IMR-90 (cell line): ENCODE measurements at regions not wholly inside any gene's neighbourhood (a gene's known extent, or its start where the extent isn't known, plus 50 kb on each side); places are given as distances from the start of the nearest gene placed in this dataset.

Source experiments
- ATAC-seq: fragments of 200-7000 bp; cut with Tn5 transposase; 2 replicates; pipeline ENCODE4 v1.9.1; 2020; ENCODE audit warnings: low read depth, mild to moderate bottlenecking, moderate library complexity
- BruUV-seq: library from RNA; stranded (reverse); fragments of 400-500 nt; replicated peaks from 2 replicates; lab custom pipeline; 2021; lab: Mats Ljungman, UMichigan
- CTCF ChIA-PET: fragments of 300-600 bp; formaldehyde crosslinking; extraction: SDS; loops from one replicate; lab custom pipeline; 2021; ENCODE audit warnings: antibody characterized with exemption; lab: Yijun Ruan, JAX
- POLR2A ChIA-PET: fragments of 300-600 bp; sonication (Branson Sonifier 250); formaldehyde crosslinking; loops from one replicate; lab custom pipeline; 2022; ENCODE audit warnings: antibody characterized with exemption; ENCODE audit not compliant: unreplicated experiment; lab: Charles Lee
- DNase-seq: peaks from one replicate; pipeline ENCODE4 v3.0.0; 2013
- H2AFZ ChIP-seq: replicated peaks from 2 replicates; pipeline ENCODE3; 2013; ENCODE audit warnings: low read length, mild to moderate bottlenecking; ENCODE audit not compliant: poor library complexity
- H2AK5ac ChIP-seq: 2 replicates; pipeline ENCODE4 v1.6.1; 2013; ENCODE audit warnings: low read depth, low read length, inconsistent platforms
- H2AK9ac ChIP-seq: replicated peaks from 2 replicates; pipeline ENCODE3; 2013; ENCODE audit warnings: mild to moderate bottlenecking, low read depth, low read length, moderate library complexity; ENCODE audit not compliant: poor library complexity
- H2BK120ac ChIP-seq: 2 replicates; pipeline ENCODE4 v1.6.1; 2013; ENCODE audit warnings: low read depth, low read length, inconsistent platforms
- H2BK15ac ChIP-seq: 3 replicates; pipeline ENCODE4 v1.6.1; 2013; ENCODE audit warnings: low read depth, low read length, inconsistent platforms
- H2BK20ac ChIP-seq: 2 replicates; pipeline ENCODE4 v1.6.1; 2013; ENCODE audit warnings: low read depth, mild to moderate bottlenecking, inconsistent platforms, low read length, moderate library complexity
- H2BK5ac ChIP-seq: 2 replicates; pipeline ENCODE4 v1.6.1; 2013; ENCODE audit warnings: mild to moderate bottlenecking, low read depth, low read length, inconsistent platforms; ENCODE audit not compliant: poor library complexity, severe bottlenecking
- H3K14ac ChIP-seq: replicated peaks from 2 replicates; pipeline ENCODE4 v1.6.1; 2013; ENCODE audit warnings: low read depth, low read length, inconsistent platforms
- H3K18ac ChIP-seq: 2 replicates; pipeline ENCODE4 v1.6.1; 2013; ENCODE audit warnings: low read depth, low read length, control low read depth
- H3K23ac ChIP-seq: 2 replicates; pipeline ENCODE4 v1.6.1; 2013; ENCODE audit warnings: low read depth, low read length, inconsistent platforms
- H3K27ac ChIP-seq: 2 replicates; pipeline ENCODE4 v1.5.1; 2013; ENCODE audit warnings: mild to moderate bottlenecking, control low read depth, low read length; ENCODE audit not compliant: insufficient read depth
- H3K27me3 ChIP-seq: 2 replicates; pipeline ENCODE4 v1.6.1; 2013; ENCODE audit warnings: low read length; ENCODE audit not compliant: control insufficient read depth, insufficient read depth
- H3K36me3 ChIP-seq: 2 replicates; pipeline ENCODE4 v1.6.1; 2013; ENCODE audit warnings: low read length, mixed read lengths; ENCODE audit not compliant: control insufficient read depth, insufficient read depth
- H3K4ac ChIP-seq: 2 replicates; pipeline ENCODE4 v1.6.1; 2013; ENCODE audit warnings: low read depth, low read length, inconsistent platforms
- H3K4me1 ChIP-seq: 2 replicates; pipeline ENCODE4 v1.6.1; 2013; ENCODE audit warnings: low read length, mixed read lengths; ENCODE audit not compliant: control insufficient read depth, insufficient read depth
- H3K4me2 ChIP-seq: 2 replicates; pipeline ENCODE4 v1.6.1; 2013; ENCODE audit warnings: low read depth, mild to moderate bottlenecking, control low read depth, low read length, moderate library complexity
- H3K4me3 ChIP-seq: 2 replicates; pipeline ENCODE4 v1.5.1; 2013; ENCODE audit warnings: low read depth, mild to moderate bottlenecking, control low read depth, low read length, moderate library complexity; ENCODE audit not compliant: insufficient read depth
- H3K56ac ChIP-seq: 2 replicates; pipeline ENCODE4 v1.6.1; 2013; ENCODE audit warnings: low read length, inconsistent platforms; ENCODE audit not compliant: insufficient read depth; ENCODE audit errors: extremely low read depth
- H3K79me1 ChIP-seq, 2 experiments: 2 replicates each; pipeline ENCODE4 v1.6.1; 2013; ENCODE audit warnings: low read length in 2 of 2, inconsistent platforms in 1 of 2, low read depth in 1 of 2
- H3K9ac ChIP-seq: 2 replicates; pipeline ENCODE4 v1.6.1; 2013; ENCODE audit warnings: low read depth, low read length, control low read depth
- H3K9me1 ChIP-seq: 2 replicates; pipeline ENCODE4 v1.6.1; 2013; ENCODE audit warnings: low read length, inconsistent platforms; ENCODE audit not compliant: insufficient read depth
- H3K9me3 ChIP-seq: 2 replicates; pipeline ENCODE4 v1.6.1; 2013; ENCODE audit warnings: low read length; ENCODE audit not compliant: control insufficient read depth, insufficient read depth
- H4K20me1 ChIP-seq: 2 replicates; pipeline ENCODE4 v1.6.1; 2013; ENCODE audit warnings: low read length, inconsistent platforms; ENCODE audit not compliant: insufficient read depth
- H4K5ac ChIP-seq: 2 replicates; pipeline ENCODE4 v1.6.1; 2013; ENCODE audit warnings: mild to moderate bottlenecking, low read depth, low read length, control low read depth
- H4K8ac ChIP-seq, 2 experiments: 2 replicates each; pipeline ENCODE4 v1.6.1; 2013; ENCODE audit warnings: low read depth in 2 of 2, low read length in 2 of 2, control low read depth in 1 of 2, inconsistent platforms in 1 of 2
- H4K91ac ChIP-seq: 2 replicates; pipeline ENCODE4 v1.6.1; 2013; ENCODE audit warnings: low read depth, low read length, inconsistent platforms; ENCODE audit not compliant: insufficient read depth
- BHLHE40 ChIP-seq: fragments of 150-350 bp; IDR thresholded peaks from 2 replicates; pipeline ENCODE4 v1.6.1; 2016; ENCODE audit warnings: mild to moderate bottlenecking, low read depth, low read length
- CEBPB ChIP-seq: IDR thresholded peaks from 2 replicates; pipeline ENCODE4 v1.6.1; 2012; ENCODE audit warnings: low read depth, low read length, improper control_type of control experiment
- CHD1 ChIP-seq: IDR thresholded peaks from 2 replicates; pipeline ENCODE4 v1.6.1; 2012; ENCODE audit warnings: low read depth, low read length, improper control_type of control experiment
- CTCF ChIP-seq: conservative IDR thresholded peaks from 2 replicates; pipeline ENCODE4 v1.5.1; 2012; ENCODE audit warnings: mild to moderate bottlenecking, low read depth, low read length, improper control_type of control experiment
- FOS ChIP-seq: fragments of 150-350 bp; IDR thresholded peaks from 2 replicates; pipeline ENCODE4 v1.6.1; 2016; ENCODE audit warnings: low read depth, low read length
- MAFK ChIP-seq: IDR thresholded peaks from 2 replicates; pipeline ENCODE4 v1.6.1; 2012; ENCODE audit warnings: low read depth, low read length, improper control_type of control experiment
- MXI1 ChIP-seq: IDR thresholded peaks from 2 replicates; pipeline ENCODE4 v1.6.1; 2012; ENCODE audit warnings: low read depth, mild to moderate bottlenecking, low read length, moderate library complexity, borderline replicate concordance
- POLR2A ChIP-seq: IDR thresholded peaks from 2 replicates; pipeline ENCODE4 v1.6.1; 2012; ENCODE audit warnings: mild to moderate bottlenecking, low read depth, low read length
- RAD21 ChIP-seq: IDR thresholded peaks from 2 replicates; pipeline ENCODE4 v1.6.1; 2012; ENCODE audit warnings: low read length, improper control_type of control experiment
- RCOR1 ChIP-seq: IDR thresholded peaks from 2 replicates; pipeline ENCODE4 v1.6.1; 2012; ENCODE audit warnings: mild to moderate bottlenecking, low read length, improper control_type of control experiment; ENCODE audit not compliant: insufficient replicate concordance
- RFX5 ChIP-seq: IDR thresholded peaks from 2 replicates; pipeline ENCODE4 v1.8.0; 2012; ENCODE audit warnings: low read depth, mild to moderate bottlenecking, low read length, moderate library complexity
- SMC3 ChIP-seq: fragments of 150-350 bp; IDR thresholded peaks from 2 replicates; pipeline ENCODE4 v1.6.1; 2016; ENCODE audit warnings: low read depth, mild to moderate bottlenecking, antibody characterized with exemption, low read length, moderate library complexity
- USF2 ChIP-seq: fragments of 150-350 bp; IDR thresholded peaks from 2 replicates; pipeline ENCODE4 v1.6.1; 2017; ENCODE audit warnings: mild to moderate bottlenecking, antibody characterized with exemption, low read length, low read depth
- WGBS, 2 experiments: methylation state at CpG; one replicate each; pipeline versions ENCODE4 v1.1.5 to v1.1.7; 2013; ENCODE audit warnings: missing lambda C conversion rate in 2 of 2; ENCODE audit not compliant: insufficient read length in 1 of 2; ENCODE audit errors: extremely low coverage in 2 of 2; 5-methylcytosine and 5-hydroxymethylcytosine counted together
- dilution Hi-C: fragments of 300-500 bp; cut with HindIII; formaldehyde crosslinking; loops from one replicate; pipeline ENCODE4 v1.14.3; 2018; ENCODE audit warnings: low sequenced_read_pairs; ENCODE audit not compliant: unreplicated experiment
- in situ Hi-C: fragments of 300-500 bp; cut with MboI; formaldehyde crosslinking; loops from 3 replicates; pipeline ENCODE4 v1.14.3; 2019; ENCODE audit warnings: low sequenced_read_pairs, inconsistent platforms, mixed read lengths
- intact Hi-C: fragments of 100-400 bp; cut with micrococcal nuclease; formaldehyde crosslinking; loops from 2 replicates; pipeline ENCODE4 v1.10.0; 2022

- ChIA-PET POLR2A (no interaction called here), CTCF (no interaction called here)
- no peak overlapping the region for H3K56ac ChIP-seq
- no peak overlapping the region for H3K4me3 ChIP-seq
- H3K4me2 ChIP-seq = no peak overlapping the region
- H4K91ac ChIP-seq = no peak overlapping the region
- WGBS, 2 experiments = no CpG with 5 or more reads among the region's 5 CpGs
- H3K9me3 ChIP-seq = no peaks in the 10 kb centered on the region
- no peak overlapping the region for H4K8ac ChIP-seq
- H2BK5ac ChIP-seq = no peak overlapping the region
- H3K18ac ChIP-seq = no peak overlapping the region
- no peak overlapping the region for H3K4ac ChIP-seq
- no peak overlapping the region for H3K23ac ChIP-seq
- H2BK20ac ChIP-seq = no peak overlapping the region
- TF ChIP-seq CHD1 (no peak), MAFK (no peak), BHLHE40 (no peak), RAD21 (no peak), CEBPB (no peak), CTCF (no peak), POLR2A (no peak), FOS (no peak), SMC3 (no peak), USF2 (no peak), RCOR1 (no peak), RFX5 (no peak), MXI1 (no peak)
- no peak overlapping the region for H2BK120ac ChIP-seq
- H3K27me3 ChIP-seq = no peaks in the 10 kb centered on the region
- BruUV-seq = no TSS peak
- in situ Hi-C loops (no loop called here), dilution Hi-C loops (no loop called here), intact Hi-C loops (no loop called here)
- no peak overlapping the region for H3K27ac ChIP-seq
- no peak overlapping the region for H2AFZ ChIP-seq
- no peak overlapping the region for H2AK5ac ChIP-seq
- no peak overlapping the region for H2BK15ac ChIP-seq
- H3K14ac ChIP-seq = no peak overlapping the region
- H3K9ac ChIP-seq = no peak overlapping the region
- DNase-seq (no peak), ATAC-seq (no peak)
- H4K20me1 ChIP-seq = no peaks in the 10 kb centered on the region
- no peaks in the 10 kb centered on the region for H3K4me1 ChIP-seq
- no peak overlapping the region for H4K5ac ChIP-seq
- no peaks in the 10 kb centered on the region for H3K36me3 ChIP-seq
- H3K79me1 ChIP-seq = no peaks in the 10 kb centered on the region
- no peak overlapping the region for H2AK9ac ChIP-seq
- H3K9me1 ChIP-seq = no peaks in the 10 kb centered on the region
Measured at GRCh38 chr4:27288496-27288895, 427.9 kb downstream of the STIM2 start.
